ENCODE measurements at regions not wholly inside any gene's neighbourhood (a gene's known extent, or its start where the extent isn't known, plus 50 kb on each side); places are given as distances from the start of the nearest gene placed in this dataset.

DNA sequence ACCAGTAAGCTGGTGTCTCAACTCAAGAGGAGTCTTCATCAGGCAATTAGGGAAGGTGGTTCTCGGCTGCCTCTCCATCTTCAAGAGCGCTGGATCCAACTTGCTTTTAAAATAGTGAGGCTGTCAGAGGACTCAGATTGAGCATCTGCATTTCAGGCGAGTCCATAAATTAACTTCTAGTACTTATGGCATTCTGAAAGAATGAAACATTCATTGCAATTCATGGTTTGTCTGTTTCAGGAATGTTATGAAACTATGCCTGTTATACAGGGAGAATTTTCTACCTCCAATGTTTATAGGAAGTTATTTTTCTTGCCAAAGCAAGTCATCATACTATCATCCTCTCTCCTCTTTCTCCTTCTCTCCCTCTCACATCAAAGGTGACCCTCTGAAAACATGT is 883.2 kb downstream of the SLC4A3 start:
- 88 to 91% methylated on average over 3 of the region's 3 CpGs for WGBS, 2 donors
- no peaks in the 10 kb centered on the region for H3K27me3 ChIP-seq
- no peaks in the 10 kb centered on the region for H3K9me3 ChIP-seq
- TF ChIP-seq POLR2A (IDR thresholded peaks at IDR 0.05) = no peak
- TF ChIP-seq, protein P1, sequence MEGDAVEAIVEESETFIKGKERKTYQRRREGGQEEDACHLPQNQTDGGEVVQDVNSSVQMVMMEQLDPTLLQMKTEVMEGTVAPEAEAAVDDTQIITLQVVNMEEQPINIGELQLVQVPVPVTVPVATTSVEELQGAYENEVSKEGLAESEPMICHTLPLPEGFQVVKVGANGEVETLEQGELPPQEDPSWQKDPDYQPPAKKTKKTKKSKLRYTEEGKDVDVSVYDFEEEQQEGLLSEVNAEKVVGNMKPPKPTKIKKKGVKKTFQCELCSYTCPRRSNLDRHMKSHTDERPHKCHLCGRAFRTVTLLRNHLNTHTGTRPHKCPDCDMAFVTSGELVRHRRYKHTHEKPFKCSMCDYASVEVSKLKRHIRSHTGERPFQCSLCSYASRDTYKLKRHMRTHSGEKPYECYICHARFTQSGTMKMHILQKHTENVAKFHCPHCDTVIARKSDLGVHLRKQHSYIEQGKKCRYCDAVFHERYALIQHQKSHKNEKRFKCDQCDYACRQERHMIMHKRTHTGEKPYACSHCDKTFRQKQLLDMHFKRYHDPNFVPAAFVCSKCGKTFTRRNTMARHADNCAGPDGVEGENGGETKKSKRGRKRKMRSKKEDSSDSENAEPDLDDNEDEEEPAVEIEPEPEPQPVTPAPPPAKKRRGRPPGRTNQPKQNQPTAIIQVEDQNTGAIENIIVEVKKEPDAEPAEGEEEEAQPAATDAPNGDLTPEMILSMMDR (IDR thresholded peaks at IDR 0.05) = no peak
- no peaks in the 10 kb centered on the region for H3K4me1 ChIP-seq
- H3K36me3 ChIP-seq = no peaks in the 10 kb centered on the region
- no peak for DNase-seq
- intact Hi-C loops (cut with DNase I) = no loop called here
- no peak overlapping the region for H3K4me3 ChIP-seq
- H3K27ac ChIP-seq = no peak overlapping the region

DNA sequence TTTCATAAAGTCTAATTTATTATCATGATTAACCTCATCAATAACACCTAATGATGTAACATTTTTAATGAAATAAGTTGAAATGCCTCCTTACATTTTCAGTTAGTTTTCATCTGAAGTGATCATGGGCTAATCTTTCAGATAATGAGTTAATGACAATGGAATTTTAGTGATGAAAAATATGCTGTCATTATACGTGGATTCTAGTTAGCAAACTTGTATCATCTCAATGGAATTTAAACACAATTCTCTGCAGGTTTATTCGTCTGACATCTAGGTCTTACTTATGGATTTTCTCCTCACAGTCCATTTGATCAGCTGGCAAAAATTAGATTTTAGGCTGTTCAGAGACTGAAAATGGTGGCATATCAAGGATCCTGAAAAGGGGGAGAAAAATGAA is 885.0 kb downstream of the SLC4A3 start:
- intact Hi-C loops (cut with DNase I) = no loop called here
- Histone ChIP-seq H3K9me3 (no peaks in the 10 kb centered on the region), H3K36me3 (no peaks in the 10 kb centered on the region), H3K27ac (no peak overlapping the region), H3K4me1 (no peaks in the 10 kb centered on the region), H3K27me3 (no peaks in the 10 kb centered on the region), H3K4me3 (no peak overlapping the region)
- TF ChIP-seq, protein P1 (IDR thresholded peaks at IDR 0.05) = no peak
- no peak for TF ChIP-seq POLR2A (IDR thresholded peaks at IDR 0.05)
- 19 to 49% methylated on average over 2 of the region's 2 CpGs for WGBS, 2 donors
- DNase-seq = no peak

DNA sequence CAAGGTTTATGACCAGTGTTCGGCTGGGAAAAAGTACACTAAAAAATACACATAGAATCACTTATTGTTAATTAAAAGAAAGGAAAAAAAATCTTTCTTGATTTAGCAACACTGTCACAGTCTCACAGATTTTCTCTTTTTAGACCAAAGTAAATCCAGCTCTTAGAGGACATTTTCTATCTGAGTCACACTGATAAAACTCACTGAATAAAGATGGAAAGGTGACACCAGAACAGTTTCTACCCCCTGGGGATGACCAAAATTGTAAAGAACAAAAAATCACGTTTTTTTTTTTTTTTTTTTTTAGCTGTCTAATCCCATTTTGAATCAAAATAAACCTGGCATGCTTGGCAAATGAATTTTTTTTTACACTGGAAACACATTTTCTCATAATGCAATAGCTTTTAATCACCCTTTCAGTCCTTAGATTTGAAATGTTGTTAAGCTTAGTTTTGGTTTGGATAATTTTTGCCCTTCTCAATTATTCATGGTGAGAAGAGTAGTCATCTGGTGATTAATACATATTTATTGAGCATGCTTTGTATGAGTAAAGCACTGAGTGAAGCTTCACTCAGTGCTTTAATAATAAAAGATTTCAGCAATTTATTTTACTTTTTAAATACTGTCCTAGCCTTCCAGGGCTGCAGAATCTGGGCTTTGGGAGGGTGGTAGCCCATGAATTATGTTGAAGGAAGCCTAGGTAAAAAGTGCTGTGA is 886.3 kb downstream of the SLC4A3 start:
- no peak for DNase-seq
- Histone ChIP-seq H3K4me1 (no peaks in the 10 kb centered on the region), H3K27ac (no peak overlapping the region), H3K4me3 (no peak overlapping the region), H3K36me3 (no peaks in the 10 kb centered on the region), H3K9me3 (no peaks in the 10 kb centered on the region), H3K27me3 (no peaks in the 10 kb centered on the region)
- intact Hi-C loops (cut with DNase I) = no loop called here
- WGBS, 2 donors = 44 to 49% methylated on average over 2 of the region's 2 CpGs
- no peak for TF ChIP-seq POLR2A (IDR thresholded peaks at IDR 0.05)

- H3K4me3 ChIP-seq = no peak overlapping the region
- no peaks in the 10 kb centered on the region for H3K36me3 ChIP-seq
- H3K27ac ChIP-seq = no peak overlapping the region
- intact Hi-C loops (cut with DNase I) = no loop called here
- DNase-seq = no peak
- TF ChIP-seq, protein P1 (IDR thresholded peaks at IDR 0.05) = no peak
- TF ChIP-seq POLR2A (IDR thresholded peaks at IDR 0.05) = no peak
- no peaks in the 10 kb centered on the region for H3K27me3 ChIP-seq
- WGBS, 2 donors = 82 to 91% methylated on average over 5 of the region's 5 CpGs
- no peaks in the 10 kb centered on the region for H3K9me3 ChIP-seq
- H3K4me1 ChIP-seq = no peaks in the 10 kb centered on the region
These were observed 894.1 kb downstream of the SLC4A3 start for GRCh38 chr2:220521551-220521950.

DNA sequence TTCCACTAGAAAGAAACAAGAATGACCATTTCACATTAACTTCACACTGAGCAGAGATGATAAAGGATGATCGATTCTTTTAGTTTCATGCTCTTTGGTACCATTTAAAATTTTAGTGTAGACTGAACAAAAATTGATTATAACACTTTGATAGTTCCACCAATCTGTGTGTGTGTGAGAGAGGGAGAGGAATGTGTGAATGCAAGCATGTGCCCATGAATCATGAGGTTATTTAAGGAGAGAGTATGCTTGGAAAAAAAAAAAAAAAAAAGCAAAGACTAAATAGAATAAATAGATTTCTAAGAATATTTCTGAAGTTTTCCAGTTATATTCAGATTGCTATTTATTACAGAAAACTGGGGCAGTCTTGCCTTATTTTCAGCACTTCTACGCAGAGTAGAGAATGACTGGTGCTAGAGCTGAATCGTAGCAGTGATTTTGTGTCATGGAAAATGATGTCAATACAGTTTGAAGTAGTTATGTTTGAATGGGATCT is 900.8 kb downstream of the SLC4A3 start:
- Histone ChIP-seq H3K36me3 (no peaks in the 10 kb centered on the region), H3K27ac (no peak overlapping the region), H3K4me1 (peaks cover 0 to 17% (median 0%) of the 10 kb centered on the region in 3 donors), H3K27me3 (no peaks in the 10 kb centered on the region), H3K9me3 (no peaks in the 10 kb centered on the region), H3K4me3 (no peak overlapping the region)
- intact Hi-C loops (cut with DNase I) = no loop called here
- WGBS, 2 donors = 66 to 69% methylated on average over 3 of the region's 3 CpGs
- no peak for DNase-seq
- TF ChIP-seq, protein P1 (IDR thresholded peaks at IDR 0.05) = no peak
- TF ChIP-seq POLR2A (IDR thresholded peaks at IDR 0.05) = no peak
